NCI-H1092 (cell line): ENCODE measurements at regions not wholly inside any gene's neighbourhood (a gene's known extent, or its start where the extent isn't known, plus 50 kb on each side); places are given as distances from the start of the nearest gene placed in this dataset.
"Not testable (repeated sequence)": the region's sequence is repeated elsewhere in the genome, so short reads cannot be mapped to it uniquely, and the experiment has no call there.

ENCODE experiments used
- DNase-seq: peaks from one replicate; lab custom pipeline; 2025; lab: John Stamatoyannopoulos, UW

DNA sequence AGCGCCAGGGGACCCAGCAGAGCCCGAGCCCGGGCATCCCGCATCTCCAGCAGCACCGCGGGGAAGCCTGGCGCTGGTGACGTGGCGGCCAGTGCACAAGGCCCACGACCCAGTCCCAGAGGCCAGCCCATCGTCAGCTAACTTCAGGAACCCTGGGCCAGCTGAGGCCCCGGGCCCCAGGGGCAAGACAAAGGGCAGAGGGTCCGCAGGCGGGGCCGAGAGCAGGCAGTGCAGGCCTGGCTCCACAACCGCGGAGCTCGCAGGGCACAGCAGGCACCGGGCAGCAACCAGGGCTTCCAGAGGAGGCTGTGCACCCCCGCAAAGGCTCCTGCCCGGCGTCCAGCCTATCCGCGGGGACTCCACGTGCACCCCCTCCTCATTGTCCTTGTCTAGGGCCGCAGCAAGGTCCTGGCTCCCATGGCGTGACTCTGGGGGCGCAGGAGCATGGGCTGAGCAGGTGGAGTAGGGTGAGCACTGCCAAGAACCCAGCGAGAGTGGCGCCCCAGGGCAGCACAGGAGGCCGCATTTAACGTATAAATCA is 352.5 kb downstream of the KCNJ18 start:
- not testable (repeated sequence) for DNase-seq

DNA sequence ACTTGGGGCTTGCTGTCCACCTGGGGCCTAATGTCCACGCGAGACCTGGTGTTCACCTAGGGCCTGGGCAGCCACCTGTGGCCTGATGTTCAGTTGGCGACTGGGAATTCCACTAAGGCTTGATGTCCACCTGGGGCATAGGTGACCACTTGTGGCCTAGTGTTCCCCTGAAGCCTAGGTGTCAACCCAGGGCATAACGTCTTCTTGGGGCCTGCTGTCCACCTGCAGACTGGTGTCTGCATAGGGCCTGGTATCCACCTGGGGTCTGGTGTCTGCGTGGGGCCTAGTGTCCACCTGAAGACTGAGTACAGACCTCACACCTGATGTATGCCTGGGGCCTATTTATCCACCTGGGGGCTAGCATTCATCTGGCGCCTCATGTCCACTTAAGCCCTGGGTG is 355.2 kb downstream of the KCNJ18 start:
- DNase-seq, result not testable (repeated sequence)

DNA sequence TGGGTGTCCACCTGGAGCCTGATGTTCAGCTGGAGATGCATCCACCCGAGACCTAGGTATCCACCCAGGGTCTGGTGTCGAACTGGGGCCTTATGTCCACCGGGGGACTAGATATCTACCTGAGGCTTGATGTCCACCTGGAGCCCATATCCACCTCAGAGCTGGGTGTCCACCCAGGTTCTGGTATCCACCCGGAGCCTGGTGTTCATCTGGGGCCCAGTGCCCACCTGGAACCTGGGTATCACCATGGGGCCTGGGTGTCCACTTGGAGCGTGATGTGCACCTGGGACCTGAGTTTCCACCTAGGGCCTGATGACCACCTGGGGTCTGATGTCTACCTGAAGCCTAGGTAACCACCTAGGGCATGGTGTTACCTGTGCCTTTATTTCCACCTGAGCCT is 355.9 kb downstream of the KCNJ18 start:
- not testable (repeated sequence) for DNase-seq

DNA sequence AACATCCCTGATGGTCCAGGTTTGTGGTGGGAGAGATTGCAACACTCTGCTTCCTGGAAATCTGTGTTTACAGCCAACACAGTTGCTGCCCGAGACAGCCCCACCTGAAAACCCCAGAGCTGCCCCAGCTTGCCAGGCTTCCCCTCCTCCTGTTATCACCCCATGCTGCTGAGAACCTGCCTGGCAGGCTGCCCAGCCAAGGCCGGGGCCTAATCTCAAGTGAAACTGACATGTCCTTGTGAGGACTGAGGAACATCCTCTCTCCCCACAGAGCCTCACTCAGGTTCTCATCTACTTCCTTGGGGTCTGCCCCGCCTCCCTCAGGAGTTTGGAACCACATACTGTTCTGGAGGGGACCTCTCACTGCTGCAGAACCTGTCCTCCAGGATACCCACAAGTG is 358.4 kb downstream of the KCNJ18 start:
- not testable (repeated sequence) for DNase-seq

DNA sequence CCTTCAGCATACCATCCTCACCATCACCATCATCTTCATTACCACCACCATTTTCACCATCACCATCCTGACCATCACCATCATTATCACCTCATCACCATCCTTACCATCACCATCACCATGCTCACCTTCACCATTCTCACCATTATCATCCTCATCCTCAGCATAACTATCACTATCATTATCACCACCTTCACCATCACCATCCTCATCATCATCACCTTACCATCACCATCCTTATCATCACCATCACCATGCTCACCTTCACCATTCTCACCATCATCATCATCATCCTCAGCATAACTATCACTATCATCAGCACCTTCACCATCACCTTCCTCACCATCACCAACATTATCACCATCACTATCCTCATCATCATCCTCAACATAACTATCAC is 360.4 kb downstream of the KCNJ18 start:
- DNase-seq, result not testable (repeated sequence)

DNA sequence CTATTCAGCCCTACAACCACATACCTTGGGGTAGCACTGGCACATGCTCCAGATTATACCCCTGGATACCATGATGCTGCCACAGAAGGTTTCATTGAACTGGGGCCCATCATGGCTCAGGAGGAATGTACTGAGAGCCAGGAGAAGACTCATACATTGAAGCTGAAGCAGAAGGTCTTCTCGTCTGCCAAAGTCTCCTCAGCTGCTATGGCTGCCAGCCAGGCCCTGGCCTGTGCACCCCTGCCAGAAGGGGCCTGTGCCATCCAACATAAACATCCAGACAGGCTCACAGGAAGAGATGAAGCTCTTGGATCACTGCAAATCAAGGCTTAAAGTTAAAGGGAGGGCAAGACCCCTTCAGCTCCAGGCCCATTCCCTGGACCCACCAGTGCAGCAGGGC is 364.2 kb downstream of the KCNJ18 start:
- DNase-seq, result not testable (repeated sequence)

DNA sequence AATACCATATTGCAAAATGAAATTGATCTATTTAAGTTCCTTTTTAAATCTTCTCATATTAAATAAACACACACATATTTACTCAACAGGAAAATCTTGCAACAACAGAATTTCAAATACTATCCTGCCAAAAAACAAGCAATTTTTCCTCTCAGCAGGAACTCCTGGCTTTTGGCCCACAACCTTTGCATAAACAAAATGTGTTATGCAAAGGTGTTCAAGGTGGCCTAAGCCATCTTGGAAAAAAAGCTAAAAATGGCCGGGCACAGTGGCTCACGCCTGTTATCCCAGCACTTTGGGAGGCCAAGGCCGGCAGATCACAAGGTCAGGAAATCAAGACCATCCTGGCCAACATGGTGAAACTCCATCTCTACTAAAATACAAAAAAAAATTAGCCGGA is 383.6 kb downstream of the KCNJ18 start:
- not testable (repeated sequence) for DNase-seq

DNA sequence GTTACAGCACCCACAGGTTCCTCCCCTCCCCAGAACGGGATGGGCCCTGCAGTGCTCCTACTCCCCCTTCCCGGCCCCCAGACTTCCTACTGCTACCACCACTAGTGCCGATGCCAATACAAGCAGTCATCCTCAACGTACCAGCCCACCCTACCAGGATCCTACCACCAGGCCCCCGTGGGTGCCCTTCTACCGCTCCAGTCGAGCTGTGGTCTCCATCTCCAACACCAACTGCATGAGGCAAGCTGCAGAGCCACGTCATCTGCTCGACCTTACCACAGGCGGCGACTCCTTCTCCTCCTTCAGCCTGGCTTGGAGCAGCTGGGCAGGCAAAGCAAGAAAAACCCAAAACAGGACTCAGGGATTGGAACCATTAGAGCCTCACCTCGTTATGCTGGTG is 396.3 kb downstream of the KCNJ18 start:
- not testable (repeated sequence) for DNase-seq

DNA sequence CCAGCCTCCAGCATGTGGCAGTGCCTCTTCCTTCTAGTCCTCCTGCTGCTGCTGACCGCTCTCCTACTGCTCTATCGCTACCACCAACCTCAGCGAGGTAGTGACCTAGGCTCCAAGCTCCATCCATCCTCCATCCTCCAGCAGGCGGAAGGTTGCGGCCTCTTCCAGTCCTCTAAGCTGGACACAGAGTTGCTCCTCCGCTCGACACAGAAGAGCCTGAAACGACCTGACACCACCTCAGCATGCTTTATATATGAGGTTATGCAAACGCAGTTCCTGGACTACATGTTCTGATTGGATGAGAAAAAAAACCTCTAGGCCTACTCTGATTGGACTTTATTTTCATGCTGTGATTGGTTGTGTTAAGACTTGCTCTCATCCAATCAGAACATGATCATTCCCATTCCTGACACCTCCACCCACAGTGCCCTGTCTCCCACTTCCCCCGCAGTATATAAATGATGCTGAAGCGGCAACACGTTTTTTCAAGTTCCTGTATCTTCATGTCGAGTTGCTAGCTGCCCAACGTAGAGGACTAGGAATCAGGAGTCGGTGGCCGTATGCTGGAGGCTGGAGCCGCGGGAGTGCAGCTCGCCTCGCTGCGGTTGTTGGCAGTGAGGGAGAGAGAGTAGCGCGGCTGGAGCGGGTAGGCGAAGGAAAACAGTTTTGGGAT is 398.1 kb downstream of the KCNJ18 start:
- DNase-seq, result no peak

DNA sequence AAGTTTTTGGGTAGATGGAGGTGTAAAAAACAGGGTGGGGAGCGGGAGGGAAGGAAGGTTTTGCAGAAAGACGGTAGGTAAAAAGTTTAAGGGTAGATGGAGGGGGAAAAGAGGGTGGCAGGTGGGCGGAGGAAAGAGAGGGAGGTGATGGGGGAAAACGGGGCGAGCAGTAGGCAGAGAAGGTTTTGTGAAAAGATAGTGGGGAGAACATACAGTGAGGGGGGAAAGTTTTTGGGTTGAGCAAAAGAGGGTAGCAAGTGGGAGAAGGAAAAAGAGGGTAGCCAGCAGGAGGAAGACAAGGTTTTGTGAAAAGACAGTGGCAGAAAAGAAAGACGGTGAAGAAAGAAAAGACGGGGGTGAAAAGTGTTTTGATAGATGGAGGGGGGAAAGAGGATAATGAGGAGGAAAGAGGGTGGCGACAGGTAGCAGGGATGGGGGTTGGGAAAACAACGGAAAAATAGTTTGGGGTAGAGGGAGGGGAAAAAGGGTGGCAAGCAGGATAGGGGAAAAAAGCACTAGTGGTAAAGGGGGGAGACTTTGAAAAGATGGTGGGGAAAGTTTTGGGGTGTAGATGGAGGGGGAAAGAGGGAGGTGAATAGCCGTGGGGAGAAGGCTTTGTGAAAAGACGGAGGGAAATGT is 398.8 kb downstream of the KCNJ18 start:
- DNase-seq, result not testable (repeated sequence)

DNA sequence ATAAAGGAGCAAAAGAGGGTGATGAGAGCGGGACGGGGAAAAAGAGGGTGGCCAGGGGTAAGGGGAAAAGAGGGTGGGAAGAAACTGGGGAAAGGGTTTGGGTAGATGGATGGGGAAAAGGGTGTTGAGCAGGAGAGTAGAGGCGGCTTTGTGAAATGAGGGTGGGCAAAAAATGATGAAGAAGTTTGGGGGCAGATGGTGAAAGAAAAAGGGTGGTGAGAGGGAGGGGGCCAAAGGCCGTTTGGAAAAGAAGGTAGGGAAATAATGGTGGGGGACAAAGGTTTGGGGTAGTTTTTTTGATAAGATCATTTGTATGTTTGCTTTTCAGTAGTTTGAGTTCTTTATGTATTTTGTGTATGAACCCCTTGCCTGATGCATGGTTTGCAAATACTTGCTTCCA is 399.5 kb downstream of the KCNJ18 start:
- not testable (repeated sequence) for DNase-seq

DNA sequence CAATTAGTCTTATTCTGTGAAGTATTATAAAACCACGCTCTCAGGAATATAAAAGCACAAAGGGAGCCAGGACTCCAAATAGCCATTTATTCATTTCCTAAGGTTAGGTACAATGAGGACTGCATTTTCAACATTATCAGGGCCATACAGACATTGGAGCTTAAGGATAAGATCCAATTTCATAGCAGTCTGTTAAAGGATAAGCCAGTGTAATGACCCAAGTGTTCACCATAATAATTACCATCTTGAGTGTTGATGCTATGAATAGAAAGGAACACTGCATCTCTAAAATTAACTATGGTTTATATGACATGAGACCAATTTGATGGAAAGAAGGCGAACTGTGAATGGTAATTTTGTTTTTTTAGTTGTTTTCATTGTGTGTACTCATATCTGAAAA is 403.1 kb downstream of the KCNJ18 start:
- DNase-seq, result not testable (repeated sequence)

DNA sequence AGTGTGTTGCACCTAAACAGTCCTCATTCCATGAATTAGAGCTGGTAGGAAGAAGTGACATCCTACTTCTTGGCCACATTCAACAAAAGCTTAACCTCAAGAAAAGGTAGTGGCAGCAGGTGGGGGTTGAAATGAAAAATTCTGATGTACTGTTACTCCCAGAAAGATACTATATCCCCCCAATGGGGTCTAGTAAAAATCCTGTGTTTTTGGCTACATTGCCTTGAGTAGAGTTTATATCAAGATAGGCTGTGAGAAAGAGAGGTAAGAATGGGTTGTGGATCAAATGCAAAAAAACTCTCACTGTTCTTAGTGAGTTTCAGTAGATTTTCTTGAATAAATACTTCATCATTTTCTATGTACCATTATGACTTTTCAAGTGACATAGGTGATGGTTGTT is 407.3 kb downstream of the KCNJ18 start:
- DNase-seq, result not testable (repeated sequence)

DNA sequence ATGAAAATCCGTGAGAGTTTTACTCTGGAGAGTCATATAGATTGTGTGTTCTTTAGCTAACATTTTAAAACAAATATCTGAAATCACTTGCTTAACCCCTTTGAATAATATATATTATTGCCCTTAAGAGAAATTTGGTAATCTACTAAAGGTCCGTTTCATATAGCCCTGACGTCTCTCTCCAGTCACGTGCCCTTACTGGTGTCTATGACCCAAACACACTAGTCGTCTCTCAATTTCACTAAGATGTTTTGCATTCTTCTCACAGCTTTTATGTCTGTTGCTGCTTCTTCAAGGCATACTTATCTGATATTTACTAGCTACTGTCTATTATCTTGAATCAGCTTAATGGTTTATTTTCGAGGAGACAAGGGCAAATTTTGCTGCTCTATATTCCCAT is 409.9 kb downstream of the KCNJ18 start:
- no peak for DNase-seq

DNA sequence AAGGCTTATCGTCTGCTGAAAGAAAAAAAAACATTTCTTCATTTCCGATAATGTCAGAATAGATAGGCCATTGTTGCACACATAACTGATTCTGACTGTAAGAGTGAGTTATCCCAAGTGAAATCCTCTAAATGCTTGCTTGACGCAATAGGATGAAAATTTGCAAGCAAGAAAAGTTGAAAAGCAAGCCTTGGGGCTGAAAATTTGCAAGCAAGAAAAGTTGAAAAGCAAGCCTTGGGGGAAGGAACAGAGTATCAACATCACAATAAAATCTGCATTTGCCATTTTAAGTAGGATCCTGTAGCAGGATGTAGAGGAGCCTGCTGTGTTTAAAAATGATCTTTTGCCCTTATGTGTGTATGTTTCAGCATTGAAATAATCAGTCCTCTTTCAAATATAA is 424.4 kb downstream of the KCNJ18 start:
- not testable (repeated sequence) for DNase-seq

DNA sequence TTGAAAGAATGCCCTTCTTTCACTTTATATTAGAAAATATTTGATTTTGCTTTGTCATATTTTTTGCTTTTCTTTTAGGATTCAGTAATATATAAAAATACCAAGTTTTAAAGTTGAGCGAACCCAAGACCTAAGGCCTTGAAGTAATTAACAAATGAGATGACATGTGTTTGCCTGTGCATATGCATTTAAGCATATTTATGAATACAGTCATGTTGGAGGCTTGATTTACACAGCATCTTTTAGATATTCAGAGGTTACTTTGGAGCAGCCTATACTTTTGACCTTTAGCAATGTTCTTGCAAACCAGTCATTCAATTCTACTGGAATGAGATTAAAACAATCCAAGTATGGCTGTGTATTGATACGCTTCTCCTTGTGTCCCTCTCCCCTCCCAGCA is 425.1 kb downstream of the KCNJ18 start:
- DNase-seq, result not testable (repeated sequence)

DNA sequence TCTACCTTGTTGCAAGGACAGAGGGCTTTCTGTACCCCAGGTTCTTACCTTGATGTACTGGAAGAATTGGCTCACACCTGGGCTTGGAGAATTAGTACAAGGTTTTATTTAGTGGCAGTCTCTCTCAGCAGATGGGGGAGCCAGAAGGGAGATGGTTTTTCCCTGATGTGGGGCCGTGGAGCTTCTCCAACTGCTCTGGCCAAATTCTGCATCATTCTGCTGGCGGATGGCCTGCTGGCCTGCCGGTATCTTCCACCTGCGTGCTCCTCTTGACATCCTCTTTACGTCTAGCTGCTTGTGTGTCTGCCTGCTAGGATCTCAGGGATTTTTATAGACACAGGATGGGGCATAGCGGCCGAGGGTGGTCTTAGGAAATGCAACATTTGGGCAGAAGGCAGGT is 426.7 kb downstream of the KCNJ18 start:
- DNase-seq, result not testable (repeated sequence)

DNA sequence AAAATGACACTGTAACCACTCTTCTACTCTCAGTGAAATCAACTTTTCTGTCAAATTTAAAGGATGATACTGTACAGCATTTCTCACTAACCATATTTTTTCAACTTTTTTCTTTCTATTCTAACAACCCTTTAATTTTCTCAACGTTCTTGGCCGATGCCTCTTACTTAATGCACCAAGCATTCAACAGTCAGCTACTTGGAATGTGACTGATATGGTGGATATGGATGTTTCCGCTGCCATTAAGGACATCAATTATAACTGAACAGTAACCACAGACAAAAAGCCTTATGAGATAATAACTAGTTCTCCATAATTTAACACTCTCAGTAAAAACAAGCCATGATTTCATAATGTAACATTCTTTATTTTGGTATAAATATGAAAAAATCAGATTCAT is 427.4 kb downstream of the KCNJ18 start:
- DNase-seq, result not testable (repeated sequence)

DNA sequence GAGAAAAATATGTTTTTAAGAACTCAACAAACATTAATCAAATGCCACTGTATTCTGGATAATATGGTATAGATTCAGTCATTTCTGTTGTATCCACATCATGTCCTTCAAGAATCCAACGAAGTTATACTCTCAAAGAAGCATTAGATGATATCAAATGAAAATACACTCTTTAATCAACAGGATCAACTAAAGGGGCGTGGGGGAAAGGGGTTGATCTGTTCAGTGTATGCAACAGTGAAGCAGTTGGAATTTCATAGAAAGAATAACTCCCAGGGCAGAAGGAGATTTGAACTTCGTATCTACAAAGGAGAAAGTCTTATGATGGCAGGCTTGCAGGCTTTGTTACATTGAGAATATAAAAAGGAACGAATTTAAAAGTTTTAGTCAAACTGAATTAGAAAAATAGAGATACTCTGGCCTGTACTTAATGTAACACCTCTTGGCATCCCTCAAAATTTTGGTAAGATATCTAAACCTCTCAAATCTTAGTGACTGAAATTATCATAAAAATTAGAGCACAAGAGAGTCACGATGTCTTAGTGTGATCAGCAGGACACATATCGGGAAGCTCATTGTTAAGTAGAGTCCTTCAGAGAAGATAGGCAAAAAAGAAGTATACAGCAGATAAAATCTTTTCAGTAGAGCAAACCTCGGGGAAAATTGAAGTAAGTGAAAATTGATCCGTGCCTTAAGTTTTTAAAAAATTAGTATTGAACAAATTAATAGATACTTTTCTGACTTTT is 431.4 kb downstream of the KCNJ18 start:
- no peak for DNase-seq

DNA sequence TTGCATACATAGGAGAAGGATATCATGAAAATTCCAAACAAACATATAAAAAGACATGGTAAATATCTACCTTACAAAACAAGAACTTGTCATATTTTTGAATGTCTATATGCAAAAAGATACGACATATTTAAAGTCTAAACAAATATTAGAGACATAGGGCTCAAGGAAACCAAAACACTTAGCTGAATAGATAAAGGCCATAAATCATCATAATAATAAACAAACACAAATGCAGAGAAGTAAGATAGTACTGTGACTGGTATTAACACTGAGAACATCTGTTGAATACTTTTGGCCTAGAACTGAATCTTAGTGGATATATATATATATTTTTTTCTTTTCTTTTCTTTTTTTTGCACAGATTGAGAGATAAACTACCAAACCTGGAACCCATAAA is 435.8 kb downstream of the KCNJ18 start:
- no peak for DNase-seq

DNA sequence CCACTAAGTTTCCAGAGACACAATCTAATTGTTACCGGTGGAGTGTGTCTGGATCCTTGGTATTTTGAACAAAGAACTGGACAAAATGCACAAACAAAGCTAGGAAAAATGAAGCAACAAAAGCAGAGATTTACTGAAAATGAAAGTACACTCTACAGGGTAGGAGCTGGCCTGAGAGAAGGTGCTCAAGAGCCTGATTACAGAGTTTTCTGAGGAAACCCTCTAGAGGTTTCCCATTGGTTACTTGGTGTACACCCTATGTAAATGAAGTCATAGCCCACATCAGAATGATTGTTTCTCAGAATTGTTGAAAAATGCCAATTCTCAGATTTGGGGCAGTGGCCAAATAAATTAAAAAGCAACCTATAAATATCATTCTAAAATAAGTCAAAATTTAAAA is 436.4 kb downstream of the KCNJ18 start:
- DNase-seq, result no peak

DNA sequence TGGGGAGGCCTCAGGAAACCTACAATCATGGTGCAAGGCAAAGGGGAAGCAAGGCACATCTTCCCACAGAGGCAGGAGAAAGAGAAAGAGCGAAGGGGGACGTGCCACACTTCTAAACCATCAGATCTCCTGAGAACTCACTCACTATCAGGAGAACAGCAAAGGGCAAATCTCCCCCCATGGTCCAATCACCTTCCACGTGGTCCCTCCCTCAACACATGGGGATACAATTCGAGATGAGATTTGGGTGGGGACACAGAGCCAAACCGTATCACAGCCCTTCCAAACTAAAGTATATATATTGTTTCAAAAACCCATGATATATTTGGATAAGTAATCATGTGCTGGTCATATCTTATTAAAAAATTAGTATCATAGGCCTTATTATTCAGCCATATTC is 437.6 kb downstream of the KCNJ18 start:
- DNase-seq, result not testable (repeated sequence)

DNA sequence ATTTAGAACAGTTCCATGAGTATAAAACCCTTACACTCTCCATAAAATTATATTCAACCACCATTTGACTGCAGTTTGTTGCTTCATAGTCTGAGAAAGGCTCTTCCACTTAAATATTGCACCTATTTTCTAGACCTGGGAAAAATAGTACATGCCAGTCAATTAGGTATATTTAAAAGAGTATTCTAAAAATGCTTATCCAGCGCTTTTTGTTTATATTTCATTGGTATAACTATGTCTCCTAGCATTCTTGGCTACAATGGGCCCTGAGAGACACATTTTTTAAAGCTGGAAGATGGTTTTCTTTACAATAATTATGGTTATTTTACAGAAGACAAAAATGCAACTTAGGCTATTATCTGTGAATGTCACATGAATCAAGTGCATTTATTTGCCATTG is 439.4 kb downstream of the KCNJ18 start:
- DNase-seq, result no peak
